ENCODE measurements at regions not wholly inside any gene's neighbourhood (a gene's known extent, or its start where the extent isn't known, plus 50 kb on each side); places are given as distances from the start of the nearest gene placed in this dataset.

- no peak for DNase-seq (ENCODE audit: low read depth, low spot score)
- H3K9me3 ChIP-seq (ENCODE audit: control insufficient read depth, insufficient read depth, low read length), result no peaks in the 10 kb centered on the region
- no peaks in the 10 kb centered on the region for H3K36me3 ChIP-seq (ENCODE audit: control insufficient read depth, insufficient read depth, low read length)
- WGBS (ENCODE audit: insufficient coverage, insufficient read length), result no CpG with 5 or more reads among the region's 2 CpGs
- H3K27me3 ChIP-seq (ENCODE audit: control insufficient read depth, insufficient read depth, low read length), result no peaks in the 10 kb centered on the region
- no peak overlapping the region for H3K27ac ChIP-seq (ENCODE audit: low read length)
- no peak overlapping the region for H3K4me3 ChIP-seq (ENCODE audit: low read length)
- H3K4me1 ChIP-seq (ENCODE audit: control insufficient read depth, insufficient read depth, low read length), result no peaks in the 10 kb centered on the region
Observed at GRCh38 chr2:123747326-123747725, 277.8 kb upstream of the CNTNAP5 start.

GRCh38 chr2:123762221-123762620, 262.9 kb upstream of the CNTNAP5 start:
- no peaks in the 10 kb centered on the region for H3K27me3 ChIP-seq (ENCODE audit: control insufficient read depth, insufficient read depth, low read length)
- no peak for DNase-seq (ENCODE audit: low read depth, low spot score)
- H3K4me1 ChIP-seq (ENCODE audit: control insufficient read depth, insufficient read depth, low read length), result no peaks in the 10 kb centered on the region
- H3K4me3 ChIP-seq (ENCODE audit: low read length), result no peak overlapping the region
- H3K36me3 ChIP-seq (ENCODE audit: control insufficient read depth, insufficient read depth, low read length), result no peaks in the 10 kb centered on the region
- no peak overlapping the region for H3K27ac ChIP-seq (ENCODE audit: low read length)
- H3K9me3 ChIP-seq (ENCODE audit: control insufficient read depth, insufficient read depth, low read length), result no peaks in the 10 kb centered on the region
- WGBS (ENCODE audit: insufficient coverage, insufficient read length), result no CpG with 5 or more reads among the region's 6 CpGs

- H3K9me3 ChIP-seq (ENCODE audit: control insufficient read depth, insufficient read depth, low read length), result no peaks in the 10 kb centered on the region
- H3K27me3 ChIP-seq (ENCODE audit: control insufficient read depth, insufficient read depth, low read length), result no peaks in the 10 kb centered on the region
- H3K4me1 ChIP-seq (ENCODE audit: control insufficient read depth, insufficient read depth, low read length), result no peaks in the 10 kb centered on the region
- H3K4me3 ChIP-seq (ENCODE audit: low read length), result no peak overlapping the region
- H3K36me3 ChIP-seq (ENCODE audit: control insufficient read depth, insufficient read depth, low read length), result no peaks in the 10 kb centered on the region
- no peak overlapping the region for H3K27ac ChIP-seq (ENCODE audit: low read length)
- WGBS (ENCODE audit: insufficient coverage, insufficient read length), result no CpG with 5 or more reads among the region's 2 CpGs
- DNase-seq (ENCODE audit: low read depth, low spot score), result no peak
Observed at GRCh38 chr2:123768233-123768632, 256.9 kb upstream of the CNTNAP5 start.

GRCh38 chr2:123769001-123769400, 256.1 kb upstream of the CNTNAP5 start:
- Histone ChIP-seq H3K27me3 (ENCODE audit: control insufficient read depth, insufficient read depth, low read length) (no peaks in the 10 kb centered on the region), H3K9me3 (ENCODE audit: control insufficient read depth, insufficient read depth, low read length) (no peaks in the 10 kb centered on the region), H3K4me1 (ENCODE audit: control insufficient read depth, insufficient read depth, low read length) (no peaks in the 10 kb centered on the region), H3K27ac (ENCODE audit: low read length) (no peak overlapping the region), H3K36me3 (ENCODE audit: control insufficient read depth, insufficient read depth, low read length) (no peaks in the 10 kb centered on the region), H3K4me3 (ENCODE audit: low read length) (no peak overlapping the region)
- DNase-seq (ENCODE audit: low read depth, low spot score), result no peak
- no CpG with 5 or more reads among the region's 2 CpGs for WGBS (ENCODE audit: insufficient coverage, insufficient read length)

GRCh38 chr2:123770996-123771720, 253.9 kb upstream of the CNTNAP5 start:
- no peak for DNase-seq (ENCODE audit: low read depth, low spot score)
- Histone ChIP-seq H3K36me3 (ENCODE audit: control insufficient read depth, insufficient read depth, low read length) (no peaks in the 10 kb centered on the region), H3K27ac (ENCODE audit: low read length) (no peak overlapping the region), H3K4me1 (ENCODE audit: control insufficient read depth, insufficient read depth, low read length) (no peaks in the 10 kb centered on the region), H3K9me3 (ENCODE audit: control insufficient read depth, insufficient read depth, low read length) (no peaks in the 10 kb centered on the region), H3K27me3 (ENCODE audit: control insufficient read depth, insufficient read depth, low read length) (no peaks in the 10 kb centered on the region), H3K4me3 (ENCODE audit: low read length) (no peak overlapping the region)
- WGBS (ENCODE audit: insufficient coverage, insufficient read length), result no CpG with 5 or more reads among the region's 1 CpG

GRCh38 chr2:123771928-123772632, 253.0 kb upstream of the CNTNAP5 start:
- no peaks in the 10 kb centered on the region for H3K4me1 ChIP-seq (ENCODE audit: control insufficient read depth, insufficient read depth, low read length)
- no peak overlapping the region for H3K4me3 ChIP-seq (ENCODE audit: low read length)
- WGBS (ENCODE audit: insufficient coverage, insufficient read length), result no CpG with 5 or more reads among the region's 2 CpGs
- no peaks in the 10 kb centered on the region for H3K9me3 ChIP-seq (ENCODE audit: control insufficient read depth, insufficient read depth, low read length)
- H3K36me3 ChIP-seq (ENCODE audit: control insufficient read depth, insufficient read depth, low read length), result no peaks in the 10 kb centered on the region
- DNase-seq (ENCODE audit: low read depth, low spot score), result no peak
- H3K27ac ChIP-seq (ENCODE audit: low read length), result no peak overlapping the region
- H3K27me3 ChIP-seq (ENCODE audit: control insufficient read depth, insufficient read depth, low read length), result no peaks in the 10 kb centered on the region

GRCh38 chr2:123777116-123777515, 248.0 kb upstream of the CNTNAP5 start:
- Histone ChIP-seq H3K27ac (ENCODE audit: low read length) (no peak overlapping the region), H3K36me3 (ENCODE audit: control insufficient read depth, insufficient read depth, low read length) (no peaks in the 10 kb centered on the region), H3K27me3 (ENCODE audit: control insufficient read depth, insufficient read depth, low read length) (no peaks in the 10 kb centered on the region), H3K4me1 (ENCODE audit: control insufficient read depth, insufficient read depth, low read length) (no peaks in the 10 kb centered on the region), H3K9me3 (ENCODE audit: control insufficient read depth, insufficient read depth, low read length) (no peaks in the 10 kb centered on the region), H3K4me3 (ENCODE audit: low read length) (no peak overlapping the region)
- no CpG with 5 or more reads among the region's 1 CpG for WGBS (ENCODE audit: insufficient coverage, insufficient read length)
- DNase-seq (ENCODE audit: low read depth, low spot score), result no peak

GRCh38 chr2:123783164-123783563, 241.9 kb upstream of the CNTNAP5 start:
- H3K27me3 ChIP-seq (ENCODE audit: control insufficient read depth, insufficient read depth, low read length), result no peaks in the 10 kb centered on the region
- H3K36me3 ChIP-seq (ENCODE audit: control insufficient read depth, insufficient read depth, low read length), result no peaks in the 10 kb centered on the region
- no peak for DNase-seq (ENCODE audit: low read depth, low spot score)
- H3K4me3 ChIP-seq (ENCODE audit: low read length), result no peak overlapping the region
- no peaks in the 10 kb centered on the region for H3K4me1 ChIP-seq (ENCODE audit: control insufficient read depth, insufficient read depth, low read length)
- H3K27ac ChIP-seq (ENCODE audit: low read length), result no peak overlapping the region
- H3K9me3 ChIP-seq (ENCODE audit: control insufficient read depth, insufficient read depth, low read length), result no peaks in the 10 kb centered on the region
- WGBS (ENCODE audit: insufficient coverage, insufficient read length), result no CpG with 5 or more reads among the region's 2 CpGs

- H3K36me3 ChIP-seq (ENCODE audit: control insufficient read depth, insufficient read depth, low read length), result no peaks in the 10 kb centered on the region
- no CpG with 5 or more reads among the region's 1 CpG for WGBS (ENCODE audit: insufficient coverage, insufficient read length)
- no peak for DNase-seq (ENCODE audit: low read depth, low spot score)
Observed at GRCh38 chr2:123785332-123785731, 239.8 kb upstream of the CNTNAP5 start.

GRCh38 chr2:123791207-123791606, 233.9 kb upstream of the CNTNAP5 start:
- Histone ChIP-seq H3K4me1 (ENCODE audit: control insufficient read depth, insufficient read depth, low read length) (no peaks in the 10 kb centered on the region), H3K4me3 (ENCODE audit: low read length) (no peak overlapping the region), H3K27me3 (ENCODE audit: control insufficient read depth, insufficient read depth, low read length) (no peaks in the 10 kb centered on the region), H3K36me3 (ENCODE audit: control insufficient read depth, insufficient read depth, low read length) (no peaks in the 10 kb centered on the region), H3K9me3 (ENCODE audit: control insufficient read depth, insufficient read depth, low read length) (no peaks in the 10 kb centered on the region), H3K27ac (ENCODE audit: low read length) (no peak overlapping the region)
- no peak for DNase-seq (ENCODE audit: low read depth, low spot score)
- no CpG with 5 or more reads among the region's 4 CpGs for WGBS (ENCODE audit: insufficient coverage, insufficient read length)

More at GRCh38 chr2:123785332-123785731, 239.8 kb upstream of the CNTNAP5 start:
- Histone ChIP-seq H3K27ac (ENCODE audit: low read length) (no peak overlapping the region), H3K9me3 (ENCODE audit: control insufficient read depth, insufficient read depth, low read length) (no peaks in the 10 kb centered on the region), H3K4me3 (ENCODE audit: low read length) (no peak overlapping the region), H3K27me3 (ENCODE audit: control insufficient read depth, insufficient read depth, low read length) (no peaks in the 10 kb centered on the region), H3K4me1 (ENCODE audit: control insufficient read depth, insufficient read depth, low read length) (no peaks in the 10 kb centered on the region)

- H3K4me3 ChIP-seq (ENCODE audit: low read length), result no peak overlapping the region
- no peak for DNase-seq (ENCODE audit: low read depth, low spot score)
Observed at GRCh38 chr2:123791684-123792083, 233.4 kb upstream of the CNTNAP5 start.

More at GRCh38 chr2:123791684-123792083, 233.4 kb upstream of the CNTNAP5 start:
- H3K36me3 ChIP-seq (ENCODE audit: control insufficient read depth, insufficient read depth, low read length), result no peaks in the 10 kb centered on the region
- no peak overlapping the region for H3K27ac ChIP-seq (ENCODE audit: low read length)
- no peaks in the 10 kb centered on the region for H3K4me1 ChIP-seq (ENCODE audit: control insufficient read depth, insufficient read depth, low read length)
- H3K27me3 ChIP-seq (ENCODE audit: control insufficient read depth, insufficient read depth, low read length), result no peaks in the 10 kb centered on the region
- H3K9me3 ChIP-seq (ENCODE audit: control insufficient read depth, insufficient read depth, low read length), result no peaks in the 10 kb centered on the region

Data from iPS DF 6.9 (cell line).